H7 (cell line): ENCODE measurements at regions not wholly inside any gene's neighbourhood (a gene's known extent, or its start where the extent isn't known, plus 50 kb on each side); places are given as distances from the start of the nearest gene placed in this dataset.
"Not testable (repeated sequence)": the region's sequence is repeated elsewhere in the genome, so short reads cannot be mapped to it uniquely, and the experiment has no call there.

Source experiments
- DNase-seq: peaks from one replicate; pipeline ENCODE4 v3.0.0; 2012
- H3K27me3 ChIP-seq: 2 replicates; pipeline ENCODE4 v1.6.0; 2011; ENCODE audit warnings: mild to moderate bottlenecking, low read length; ENCODE audit not compliant: control insufficient read depth, insufficient read depth
- H3K36me3 ChIP-seq: replicated peaks from 2 replicates; pipeline ENCODE4 v1.5.1; 2011; ENCODE audit warnings: low read length; ENCODE audit not compliant: control insufficient read depth, insufficient read depth
- H3K4me3 ChIP-seq: 2 replicates; pipeline ENCODE4 v1.5.1; 2011; ENCODE audit warnings: low read depth, mild to moderate bottlenecking, control low read depth, low read length, moderate library complexity; ENCODE audit not compliant: insufficient read depth

DNA sequence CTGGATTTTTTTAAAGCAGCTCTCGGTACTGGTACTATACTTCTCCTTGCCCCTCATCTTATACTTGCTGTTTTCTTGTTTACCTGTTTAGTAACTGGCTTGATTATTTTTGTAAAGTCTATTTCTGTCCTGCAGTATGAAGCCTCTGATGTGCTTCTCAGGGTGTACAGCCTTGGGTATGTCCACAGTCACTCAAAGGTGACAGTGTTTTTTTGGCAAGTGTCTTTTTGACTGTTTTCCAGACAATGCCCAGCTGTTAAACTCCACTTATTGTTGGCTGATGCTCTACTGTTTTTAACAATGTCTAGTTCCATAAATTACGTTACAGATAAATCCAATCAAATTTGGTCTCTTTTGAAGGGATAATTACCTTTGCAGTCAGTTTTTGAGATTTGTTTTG is 475.2 kb downstream of the JRKL start:
- H3K27me3 ChIP-seq = no peaks in the 10 kb centered on the region
- no peak for DNase-seq
- no peaks in the 10 kb centered on the region for H3K36me3 ChIP-seq
- H3K4me3 ChIP-seq = no peak overlapping the region

- Histone ChIP-seq H3K4me3 (no peak overlapping the region), H3K27me3 (no peaks in the 10 kb centered on the region), H3K36me3 (no peaks in the 10 kb centered on the region)
- DNase-seq = no peak
Observed at GRCh38 chr11:96869207-96869606, 479.4 kb downstream of the JRKL start.

DNA sequence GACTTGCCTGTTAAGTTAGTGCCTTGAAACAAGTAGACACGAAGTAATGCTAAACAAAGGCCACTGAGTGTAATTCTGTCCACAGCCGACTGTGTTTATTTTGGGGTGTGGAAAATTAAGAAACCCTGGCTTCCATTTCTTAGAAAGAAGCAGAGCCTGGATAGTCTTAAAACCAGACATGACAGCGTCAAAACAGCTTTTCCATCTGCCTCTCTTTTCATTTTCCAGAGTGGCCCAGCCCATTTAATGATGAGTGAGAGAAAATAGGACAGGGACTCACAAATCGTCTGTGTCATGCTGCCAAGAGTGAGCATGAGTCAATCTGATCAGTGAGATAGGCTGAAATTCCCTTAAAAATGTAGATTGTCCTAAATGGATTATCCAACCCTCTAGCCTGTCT is 485.9 kb downstream of the JRKL start:
- no peak for DNase-seq
- Histone ChIP-seq H3K4me3 (no peak overlapping the region), H3K27me3 (no peaks in the 10 kb centered on the region), H3K36me3 (no peaks in the 10 kb centered on the region)

DNA sequence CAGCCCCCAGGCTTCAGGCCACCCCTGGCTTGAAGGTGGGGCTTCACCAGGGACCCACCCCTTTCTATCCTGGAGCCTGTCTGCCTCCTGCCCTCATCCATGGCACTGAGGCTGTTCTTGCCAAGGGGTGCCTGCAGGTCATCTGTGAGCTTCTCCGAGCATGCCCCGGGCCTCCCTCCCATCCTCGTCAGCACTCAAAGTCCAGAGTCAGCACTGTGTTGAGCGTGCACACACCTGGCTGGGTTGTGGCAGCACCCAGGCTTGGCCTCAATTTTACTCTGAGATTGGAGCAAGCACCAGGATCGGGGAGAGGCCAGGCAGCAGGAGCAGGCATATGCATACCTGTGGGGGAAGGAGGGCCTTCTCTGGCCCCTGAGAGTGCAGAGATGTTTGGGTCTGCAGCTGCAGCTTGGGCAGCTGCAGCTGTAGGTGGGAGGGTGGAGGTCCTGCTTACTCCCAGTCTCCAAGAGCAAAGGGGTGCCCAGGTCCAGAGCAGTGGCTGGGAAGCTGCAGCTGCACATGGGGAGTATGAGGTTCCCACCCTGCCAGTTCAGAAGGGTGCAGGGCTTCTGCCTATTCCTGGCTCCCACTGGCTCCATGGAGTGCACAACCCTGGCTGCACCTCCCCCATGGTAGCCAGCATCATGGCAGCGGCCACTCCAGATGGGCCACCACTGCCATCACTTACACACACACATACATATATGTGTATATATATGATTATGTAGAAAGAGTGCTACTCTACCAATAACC is 488.7 kb downstream of the JRKL start:
- no peaks in the 10 kb centered on the region for H3K36me3 ChIP-seq
- no peaks in the 10 kb centered on the region for H3K27me3 ChIP-seq
- DNase-seq = no peak
- H3K4me3 ChIP-seq = no peak overlapping the region

DNA sequence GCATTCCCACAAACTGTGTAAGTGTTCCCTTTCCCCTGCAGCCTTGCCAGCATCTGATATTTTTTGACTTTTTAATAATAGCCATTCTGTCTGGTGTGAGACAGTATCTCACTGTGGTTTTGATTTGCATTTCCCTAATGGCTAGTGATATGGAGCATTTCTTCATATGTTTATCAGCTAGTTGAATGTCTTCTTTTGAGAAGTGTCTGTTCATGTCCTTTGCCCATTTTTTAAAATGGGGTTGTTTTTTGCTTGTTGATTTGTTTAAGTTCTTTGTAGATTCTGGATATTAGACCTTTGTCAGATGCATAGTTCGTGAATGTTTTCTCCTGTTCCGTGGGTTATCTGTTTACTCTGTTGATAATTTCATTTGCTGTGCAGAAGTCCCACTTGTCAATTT is 492.8 kb downstream of the JRKL start:
- not testable (repeated sequence) for H3K4me3 ChIP-seq, H3K36me3 ChIP-seq, H3K27me3 ChIP-seq, DNase-seq

- no peaks in the 10 kb centered on the region for H3K36me3 ChIP-seq
- H3K27me3 ChIP-seq = no peaks in the 10 kb centered on the region
- no peak for DNase-seq
- H3K4me3 ChIP-seq = no peak overlapping the region
Observed at GRCh38 chr11:96885405-96885804, 495.6 kb downstream of the JRKL start.

- Histone ChIP-seq H3K27me3 (no peaks in the 10 kb centered on the region), H3K36me3 (no peaks in the 10 kb centered on the region), H3K4me3 (no peak overlapping the region)
- no peak for DNase-seq
Observed at GRCh38 chr11:96885912-96886311, 496.1 kb downstream of the JRKL start.

- H3K27me3 ChIP-seq = no peaks in the 10 kb centered on the region
- no peak for DNase-seq
- H3K4me3 ChIP-seq = no peak overlapping the region
- H3K36me3 ChIP-seq = no peaks in the 10 kb centered on the region
Observed at GRCh38 chr11:96893988-96894387, 504.2 kb downstream of the JRKL start.

GRCh38 chr11:96894587-96894986 is 504.8 kb downstream of the JRKL start:
- DNase-seq = no peak
- no peak overlapping the region for H3K4me3 ChIP-seq
- H3K36me3 ChIP-seq = no peaks in the 10 kb centered on the region
- H3K27me3 ChIP-seq = no peaks in the 10 kb centered on the region

- Histone ChIP-seq H3K27me3 (no peaks in the 10 kb centered on the region), H3K36me3 (no peaks in the 10 kb centered on the region), H3K4me3 (no peak overlapping the region)
- DNase-seq = no peak
Observed at GRCh38 chr11:96899971-96900370, 510.2 kb downstream of the JRKL start.

DNA sequence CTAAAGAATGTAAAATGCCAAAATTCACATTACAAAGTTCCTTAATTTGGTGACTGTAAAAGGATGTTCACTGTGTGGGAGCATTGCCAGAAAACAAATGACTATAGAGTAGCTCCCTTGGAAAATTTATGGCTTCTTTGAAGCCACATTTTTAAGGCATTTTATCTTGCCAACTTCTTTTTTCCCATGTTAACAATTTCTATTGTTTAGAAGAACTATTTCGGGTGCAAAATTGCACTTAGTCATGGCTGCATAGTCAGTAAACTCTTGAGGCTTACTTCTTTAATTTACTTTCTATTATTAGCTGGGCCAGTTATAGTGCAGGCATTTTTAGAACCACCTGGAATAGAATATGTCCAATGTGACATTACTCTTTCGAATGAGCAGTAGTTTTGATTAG is 515.3 kb downstream of the JRKL start:
- no peaks in the 10 kb centered on the region for H3K27me3 ChIP-seq

GRCh38 chr11:96905663-96906062 is 515.9 kb downstream of the JRKL start:
- no peaks in the 10 kb centered on the region for H3K27me3 ChIP-seq
- DNase-seq = no peak
- no peaks in the 10 kb centered on the region for H3K36me3 ChIP-seq
- H3K4me3 ChIP-seq = no peak overlapping the region

More for the DNA sequence above, 515.3 kb downstream of the JRKL start:
- Histone ChIP-seq H3K4me3 (no peak overlapping the region), H3K36me3 (no peaks in the 10 kb centered on the region)
- DNase-seq = no peak

DNA sequence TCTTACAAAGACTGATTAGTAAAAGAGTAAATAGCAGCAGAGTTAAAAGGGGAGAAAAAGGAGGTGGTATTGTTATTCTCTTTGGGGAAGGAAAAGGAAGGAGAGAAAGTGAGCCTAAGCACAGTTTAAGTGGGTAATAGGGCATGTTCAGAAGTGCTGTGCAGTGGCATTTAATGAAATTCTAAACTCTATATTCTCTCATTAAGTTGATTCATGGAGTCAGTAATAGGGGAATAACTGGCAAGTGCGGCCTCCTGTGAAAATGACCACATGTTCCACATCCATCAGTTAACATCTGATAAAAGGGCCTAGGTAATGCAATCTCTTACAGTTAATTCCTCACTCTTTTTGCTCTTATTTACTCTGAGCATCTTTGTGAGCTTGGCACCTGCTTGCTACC is 516.7 kb downstream of the JRKL start:
- H3K36me3 ChIP-seq = no peaks in the 10 kb centered on the region
- no peak for DNase-seq
- no peaks in the 10 kb centered on the region for H3K27me3 ChIP-seq
- H3K4me3 ChIP-seq = no peak overlapping the region

GRCh38 chr11:96925862-96926261 is 536.0 kb downstream of the JRKL start:
- H3K36me3 ChIP-seq = no peaks in the 10 kb centered on the region
- no peaks in the 10 kb centered on the region for H3K27me3 ChIP-seq
- no peak for DNase-seq
- no peak overlapping the region for H3K4me3 ChIP-seq

DNA sequence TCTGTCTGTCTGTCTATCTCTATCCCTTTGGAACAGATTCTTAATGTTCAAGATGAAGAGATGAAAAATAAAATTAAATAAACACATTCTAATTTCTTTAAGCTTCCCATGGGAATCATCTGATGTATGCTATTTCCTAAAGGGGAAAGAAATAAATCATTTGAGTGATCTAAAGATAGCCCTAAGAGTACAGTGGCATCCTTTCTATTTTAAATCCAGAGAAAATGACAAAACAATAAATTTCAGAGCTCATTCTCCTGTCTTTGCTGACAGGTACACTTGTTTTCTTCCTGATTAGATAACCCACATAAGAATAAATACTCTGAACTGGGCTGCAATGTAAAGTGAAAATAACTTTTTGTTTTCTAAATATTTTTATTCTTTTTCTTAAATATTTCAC is 550.4 kb downstream of the JRKL start:
- no peak for DNase-seq
- H3K36me3 ChIP-seq = no peaks in the 10 kb centered on the region
- no peaks in the 10 kb centered on the region for H3K27me3 ChIP-seq
- H3K4me3 ChIP-seq = no peak overlapping the region

GRCh38 chr11:96942855-96943254 is 553.0 kb downstream of the JRKL start:
- H3K27me3 ChIP-seq = no peaks in the 10 kb centered on the region
- H3K36me3 ChIP-seq = no peaks in the 10 kb centered on the region
- H3K4me3 ChIP-seq = no peak overlapping the region
- no peak for DNase-seq
